IPS-20b (cell line): ENCODE measurements at regions not wholly inside any gene's neighbourhood (a gene's known extent, or its start where the extent isn't known, plus 50 kb on each side); places are given as distances from the start of the nearest gene placed in this dataset.

Experiments used
- H3K27ac ChIP-seq: one replicate; pipeline ENCODE4 v1.5.1; 2013; ENCODE audit warnings: low read length
- H3K27me3 ChIP-seq: 2 replicates; pipeline ENCODE4 v1.6.1; 2013; ENCODE audit warnings: mild to moderate bottlenecking, low read length, inconsistent platforms; ENCODE audit not compliant: insufficient read depth
- H3K36me3 ChIP-seq: 2 replicates; pipeline ENCODE4 v1.6.1; 2013; ENCODE audit warnings: low read depth, mild to moderate bottlenecking, inconsistent platforms, low read length, moderate library complexity; ENCODE audit not compliant: insufficient read depth
- H3K4me1 ChIP-seq: 2 replicates; pipeline ENCODE4 v1.6.1; 2013; ENCODE audit warnings: mild to moderate bottlenecking, control low read depth, inconsistent platforms, low read length, moderate library complexity; ENCODE audit not compliant: insufficient read depth
- H3K4me3 ChIP-seq: 2 replicates; pipeline ENCODE4 v1.5.1; 2013; ENCODE audit warnings: mild to moderate bottlenecking, low read length, inconsistent platforms
- H3K9ac ChIP-seq: 2 replicates; pipeline ENCODE4 v1.6.1; 2013; ENCODE audit warnings: low read depth, mild to moderate bottlenecking, inconsistent platforms, low read length, moderate library complexity
- H3K9me3 ChIP-seq: 2 replicates; pipeline ENCODE4 v1.6.1; 2013; ENCODE audit warnings: mild to moderate bottlenecking, low read depth, low read length, inconsistent platforms; ENCODE audit not compliant: insufficient read depth

DNA sequence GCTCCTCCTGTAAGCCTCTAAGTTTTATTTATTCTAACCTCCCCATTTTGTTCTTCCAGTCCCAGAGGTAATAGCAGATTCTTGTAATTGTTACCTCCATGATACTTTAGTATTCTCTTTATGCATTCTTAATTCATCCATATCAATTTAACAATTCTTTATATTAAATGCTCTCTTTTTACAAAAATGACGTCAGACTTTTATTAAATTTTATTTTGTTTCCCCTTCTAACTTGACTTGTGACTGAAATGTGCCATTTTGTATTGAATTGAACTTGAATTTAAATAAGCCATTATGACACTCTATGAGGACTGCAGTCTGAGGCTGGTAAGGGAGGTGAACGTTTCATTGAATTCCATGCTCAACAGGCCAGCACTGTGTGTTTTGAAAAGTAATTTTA lies 60.0 kb upstream of the NUDT10 start:
- Histone ChIP-seq H3K27ac (no peak overlapping the region), H3K27me3 (no peaks in the 10 kb centered on the region), H3K4me1 (no peaks in the 10 kb centered on the region), H3K9me3 (no peaks in the 10 kb centered on the region), H3K4me3 (no peak overlapping the region), H3K36me3 (no peaks in the 10 kb centered on the region), H3K9ac (no peak overlapping the region)

GRCh38 chrX:51281758-51282318 lies 50.8 kb upstream of the NUDT10 start:
- no peak overlapping the region for H3K4me3 ChIP-seq
- H3K9me3 ChIP-seq = no peaks in the 10 kb centered on the region
- H3K36me3 ChIP-seq = no peaks in the 10 kb centered on the region
- no peaks in the 10 kb centered on the region for H3K4me1 ChIP-seq
- H3K27me3 ChIP-seq = no peaks in the 10 kb centered on the region
- no peak overlapping the region for H3K9ac ChIP-seq
- no peak overlapping the region for H3K27ac ChIP-seq
